Tibial nerve (tissue), 4 donors: ENCODE measurements at regions not wholly inside any gene's neighbourhood (a gene's known extent, or its start where the extent isn't known, plus 50 kb on each side); places are given as distances from the start of the nearest gene placed in this dataset.

Source experiments
- DNase-seq, 2 donors: peaks; one replicate each; pipeline ENCODE4 v3.0.0-alpha.2; 2019; ENCODE audit warnings: low spot score in 2 of 2
- H3K27ac ChIP-seq, 4 donors: fragments of 200-600 bp; sonication (generic) in 3 of 4; one replicate each; pipeline ENCODE4 v1.5.1; 2017 to 2019; ENCODE audit warnings: mild to moderate bottlenecking in 1 of 4
- H3K27me3 ChIP-seq, 2 donors: fragments of 200-600 bp; sonication (generic) in 1 of 2; one replicate each; pipeline versions ENCODE4 v1.5.1 to v1.6.0; 2017 to 2019
- H3K36me3 ChIP-seq, 3 donors: fragments of 200-600 bp; sonication (generic); one replicate each; pipeline ENCODE4 v1.5.1; 2018 to 2019
- H3K4me1 ChIP-seq, 4 donors: fragments of 200-600 bp; sonication (generic) in 3 of 4; one replicate each; pipeline ENCODE4 v1.5.1; 2017 to 2019
- H3K4me3 ChIP-seq, 4 donors: fragments of 200-600 bp; sonication (generic) in 3 of 4; one replicate each; pipeline ENCODE4 v1.5.1; 2017 to 2019; ENCODE audit warnings: mild to moderate bottlenecking in 1 of 4, moderate library complexity in 1 of 4
- H3K9me3 ChIP-seq, 4 donors: fragments of 200-600 bp; sonication (generic) in 3 of 4; one replicate each; pipeline ENCODE4 v1.5.1; 2017 to 2019
- CTCF ChIP-seq, 5 experiments: fragments of 200-600 bp in 3 of 5; fragments of 450-650 bp in 2 of 5; sonication (generic) in 3 of 5; IDR thresholded peaks; one replicate each; pipeline ENCODE4 v1.5.1; 2016 to 2019; ENCODE audit warnings: antibody characterized with exemption in 5 of 5, mild to moderate bottlenecking in 3 of 5, moderate library complexity in 2 of 5
- EP300 ChIP-seq, 2 donors: sonication (generic); formaldehyde crosslinking; IDR thresholded peaks; one replicate each; pipeline ENCODE4 v1.6.1; 2017; ENCODE audit warnings: antibody characterized with exemption in 2 of 2, mild to moderate bottlenecking in 1 of 2
- POLR2A ChIP-seq, 2 donors: fragments of 450-650 bp; IDR thresholded peaks; one replicate each; pipeline ENCODE4 v1.6.1; 2017; ENCODE audit warnings: antibody characterized with exemption in 2 of 2, mild to moderate bottlenecking in 2 of 2, moderate library complexity in 2 of 2
- WGBS, 2 donors: methylation state at CpG; one replicate each; pipeline ENCODE4 v1.1.5; 2018; 5-methylcytosine and 5-hydroxymethylcytosine counted together

GRCh38 chr18:3397031-3397750, 52.8 kb upstream of the TGIF1 start:
- Histone ChIP-seq H3K4me3 (no peak overlapping the region), H3K27me3 (no peaks in the 10 kb centered on the region), H3K36me3 (no peaks in the 10 kb centered on the region), H3K27ac (no peak overlapping the region), H3K9me3 (peaks cover 0 to 5% (median 0%) of the 10 kb centered on the region in 4 donors), H3K4me1 (no peaks in the 10 kb centered on the region)
- WGBS, 2 donors, result 45 to 48% methylated on average over 7 of the region's 7 CpGs
- no peak for DNase-seq
- TF ChIP-seq POLR2A (IDR thresholded peaks at IDR 0.05) (no peak), EP300 (IDR thresholded peaks at IDR 0.05) (no peak), CTCF (IDR thresholded peaks at IDR 0.05) (no peak)

GRCh38 chr18:3397786-3398185, 52.2 kb upstream of the TGIF1 start:
- no peak overlapping the region for H3K4me3 ChIP-seq
- H3K36me3 ChIP-seq, result no peaks in the 10 kb centered on the region
- 65 to 68% methylated on average over 2 of the region's 2 CpGs for WGBS, 2 donors
- no peak for DNase-seq
- H3K4me1 ChIP-seq, result no peaks in the 10 kb centered on the region
- peaks cover 0 to 5% (median 0%) of the 10 kb centered on the region in 4 donors for H3K9me3 ChIP-seq
- TF ChIP-seq CTCF (IDR thresholded peaks at IDR 0.05) (no peak), POLR2A (IDR thresholded peaks at IDR 0.05) (no peak), EP300 (IDR thresholded peaks at IDR 0.05) (no peak)
- H3K27me3 ChIP-seq, result no peaks in the 10 kb centered on the region
- no peak overlapping the region for H3K27ac ChIP-seq
